ENCODE measurements at regions not wholly inside any gene's neighbourhood (a gene's known extent, or its start where the extent isn't known, plus 50 kb on each side); places are given as distances from the start of the nearest gene placed in this dataset.

DNA sequence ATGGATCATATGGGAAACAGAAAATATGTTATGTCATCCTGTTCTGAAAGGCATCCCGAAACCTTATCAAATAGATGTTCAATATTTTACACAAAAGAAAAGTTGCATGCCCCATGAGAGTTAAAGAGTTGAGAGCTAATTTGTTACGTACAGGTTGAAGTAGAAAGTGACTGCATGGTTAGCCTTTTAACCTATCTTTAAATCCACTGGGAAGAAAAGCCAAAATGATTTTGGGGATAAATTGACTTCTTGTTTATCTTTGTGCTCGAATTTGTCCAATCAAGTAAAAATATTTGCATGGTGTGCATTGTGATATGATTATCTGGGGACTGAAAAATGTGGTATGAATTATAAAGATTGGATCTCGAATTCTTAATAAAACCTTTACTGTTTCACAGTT lies 230.1 kb downstream of the POSTN start:
- H3K27me3 Mint-ChIP-seq (ENCODE audit: insufficient read depth, unreplicated experiment), result peaks cover 4% of the 10 kb centered on the region
- TF ChIP-seq, protein P1, sequence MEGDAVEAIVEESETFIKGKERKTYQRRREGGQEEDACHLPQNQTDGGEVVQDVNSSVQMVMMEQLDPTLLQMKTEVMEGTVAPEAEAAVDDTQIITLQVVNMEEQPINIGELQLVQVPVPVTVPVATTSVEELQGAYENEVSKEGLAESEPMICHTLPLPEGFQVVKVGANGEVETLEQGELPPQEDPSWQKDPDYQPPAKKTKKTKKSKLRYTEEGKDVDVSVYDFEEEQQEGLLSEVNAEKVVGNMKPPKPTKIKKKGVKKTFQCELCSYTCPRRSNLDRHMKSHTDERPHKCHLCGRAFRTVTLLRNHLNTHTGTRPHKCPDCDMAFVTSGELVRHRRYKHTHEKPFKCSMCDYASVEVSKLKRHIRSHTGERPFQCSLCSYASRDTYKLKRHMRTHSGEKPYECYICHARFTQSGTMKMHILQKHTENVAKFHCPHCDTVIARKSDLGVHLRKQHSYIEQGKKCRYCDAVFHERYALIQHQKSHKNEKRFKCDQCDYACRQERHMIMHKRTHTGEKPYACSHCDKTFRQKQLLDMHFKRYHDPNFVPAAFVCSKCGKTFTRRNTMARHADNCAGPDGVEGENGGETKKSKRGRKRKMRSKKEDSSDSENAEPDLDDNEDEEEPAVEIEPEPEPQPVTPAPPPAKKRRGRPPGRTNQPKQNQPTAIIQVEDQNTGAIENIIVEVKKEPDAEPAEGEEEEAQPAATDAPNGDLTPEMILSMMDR (IDR thresholded peaks at IDR 0.05; ENCODE audit: insufficient read depth in 1 of 2, low read depth in 1 of 2, low read length in 1 of 2, severe bottlenecking in 1 of 2, unreplicated experiment in 1 of 2), result no peak
- intact Hi-C loops (cut with micrococcal nuclease; ENCODE audit: unreplicated experiment), result no loop called here
- Histone ChIP-seq H3K36me3 (ENCODE audit: control insufficient read depth, insufficient read depth, low read length) (no peaks in the 10 kb centered on the region), H3K9me3 (no peaks in the 10 kb centered on the region), H3K27me3 (replicated peaks; ENCODE audit: control insufficient read depth, insufficient read depth, low read length) (no peaks in the 10 kb centered on the region; the same call in 1 of the 2 replicates), H3K4me3 (ENCODE audit: low read depth, low read length) (no peak overlapping the region), H3K4me1 (no peaks in the 10 kb centered on the region)
- no peaks in the 10 kb centered on the region for H3K4me1 Mint-ChIP-seq (ENCODE audit: low read depth, unreplicated experiment)
- no peak for DNase-seq
- no peak overlapping the region for H3K4me3 Mint-ChIP-seq (ENCODE audit: unreplicated experiment)
- H3K36me3 Mint-ChIP-seq (ENCODE audit: insufficient read depth, unreplicated experiment), result no peaks in the 10 kb centered on the region
- no peaks in the 10 kb centered on the region for H3K9me3 Mint-ChIP-seq (ENCODE audit: unreplicated experiment)
- ChIA-PET POLR2A (no interaction called here), CTCF (no interaction called here)
- no TSS peak for BruUV-seq (replicated peaks)
- H3K27ac Mint-ChIP-seq (ENCODE audit: unreplicated experiment), result no peak overlapping the region

- CTCF ChIA-PET, result no interaction called here
- TF ChIP-seq, protein P1 (IDR thresholded peaks at IDR 0.05; ENCODE audit: insufficient read depth in 1 of 2, low read depth in 1 of 2, low read length in 1 of 2, severe bottlenecking in 1 of 2, unreplicated experiment in 1 of 2), result no peak
- H3K4me1 Mint-ChIP-seq (ENCODE audit: low read depth, unreplicated experiment), result no peaks in the 10 kb centered on the region
- H3K27me3 Mint-ChIP-seq (ENCODE audit: insufficient read depth, unreplicated experiment), result peaks cover 14% of the 10 kb centered on the region
- DNase-seq, result no peak
- intact Hi-C loops (cut with micrococcal nuclease; ENCODE audit: unreplicated experiment), result no loop called here
- H3K4me1 ChIP-seq, result no peaks in the 10 kb centered on the region
- H3K4me3 ChIP-seq (ENCODE audit: low read depth, low read length), result no peak overlapping the region
- no peak overlapping the region for H3K4me3 Mint-ChIP-seq (ENCODE audit: unreplicated experiment)
- POLR2A ChIA-PET, result no interaction called here
- H3K36me3 Mint-ChIP-seq (ENCODE audit: insufficient read depth, unreplicated experiment), result no peaks in the 10 kb centered on the region
- no TSS peak for BruUV-seq (replicated peaks)
- no peaks in the 10 kb centered on the region; the same call in 1 of the 2 replicates for H3K27me3 ChIP-seq (replicated peaks; ENCODE audit: control insufficient read depth, insufficient read depth, low read length)
- no peak overlapping the region for H3K27ac Mint-ChIP-seq (ENCODE audit: unreplicated experiment)
- H3K36me3 ChIP-seq (ENCODE audit: control insufficient read depth, insufficient read depth, low read length), result no peaks in the 10 kb centered on the region
- no peaks in the 10 kb centered on the region for H3K9me3 Mint-ChIP-seq (ENCODE audit: unreplicated experiment)
- no peaks in the 10 kb centered on the region for H3K9me3 ChIP-seq
Measured at GRCh38 chr13:37366044-37366770, 232.4 kb downstream of the POSTN start.

GRCh38 chr13:37365496-37365895 lies 233.1 kb downstream of the POSTN start:
- no peaks in the 10 kb centered on the region for H3K4me1 Mint-ChIP-seq (ENCODE audit: low read depth, unreplicated experiment)
- TF ChIP-seq, protein P1 (IDR thresholded peaks at IDR 0.05; ENCODE audit: insufficient read depth in 1 of 2, low read depth in 1 of 2, low read length in 1 of 2, severe bottlenecking in 1 of 2, unreplicated experiment in 1 of 2), result no peak
- ChIA-PET CTCF (no interaction called here), POLR2A (no interaction called here)
- no peaks in the 10 kb centered on the region for H3K9me3 Mint-ChIP-seq (ENCODE audit: unreplicated experiment)
- no peak for DNase-seq
- intact Hi-C loops (cut with micrococcal nuclease; ENCODE audit: unreplicated experiment), result no loop called here
- peaks cover 14% of the 10 kb centered on the region for H3K27me3 Mint-ChIP-seq (ENCODE audit: insufficient read depth, unreplicated experiment)
- Histone ChIP-seq H3K36me3 (ENCODE audit: control insufficient read depth, insufficient read depth, low read length) (no peaks in the 10 kb centered on the region), H3K9me3 (no peaks in the 10 kb centered on the region), H3K4me3 (ENCODE audit: low read depth, low read length) (no peak overlapping the region), H3K27me3 (replicated peaks; ENCODE audit: control insufficient read depth, insufficient read depth, low read length) (no peaks in the 10 kb centered on the region; the same call in 1 of the 2 replicates), H3K4me1 (no peaks in the 10 kb centered on the region)
- H3K36me3 Mint-ChIP-seq (ENCODE audit: insufficient read depth, unreplicated experiment), result no peaks in the 10 kb centered on the region
- H3K4me3 Mint-ChIP-seq (ENCODE audit: unreplicated experiment), result no peak overlapping the region
- no TSS peak for BruUV-seq (replicated peaks)
- no peak overlapping the region for H3K27ac Mint-ChIP-seq (ENCODE audit: unreplicated experiment)

Measured in Caco-2 (cell line).